ENCODE measurements at regions not wholly inside any gene's neighbourhood (a gene's known extent, or its start where the extent isn't known, plus 50 kb on each side); places are given as distances from the start of the nearest gene placed in this dataset.

- H3K27ac ChIP-seq: no peak overlapping the region
- H3K9me3 ChIP-seq (ENCODE audit: low read depth, low read length): no peaks in the 10 kb centered on the region
- H3K4me3 ChIP-seq: no peak overlapping the region
- DNase-seq (ENCODE audit: low read depth, low spot score): no peak
- H3K36me3 ChIP-seq (ENCODE audit: insufficient read depth, low read length): no peaks in the 10 kb centered on the region
- TF ChIP-seq FOXP2 (optimal IDR thresholded peaks at IDR 0.05; ENCODE audit: control extremely low read depth, extremely low read length, insufficient read depth): no peak
- H3K9ac ChIP-seq (ENCODE audit: insufficient read length): no peak overlapping the region
Measured at GRCh38 chr6:50276771-50277261, 227.1 kb upstream of the DEFB112 start.

- H3K36me3 ChIP-seq (ENCODE audit: insufficient read depth, low read length): no peaks in the 10 kb centered on the region
- no peaks in the 10 kb centered on the region for H3K9me3 ChIP-seq (ENCODE audit: low read depth, low read length)
- no peak overlapping the region for H3K9ac ChIP-seq (ENCODE audit: insufficient read length)
- H3K4me3 ChIP-seq: no peak overlapping the region
- no peak overlapping the region for H3K27ac ChIP-seq
- no peak for TF ChIP-seq FOXP2 (optimal IDR thresholded peaks at IDR 0.05; ENCODE audit: control extremely low read depth, extremely low read length, insufficient read depth)
- TF ChIP-seq POLR2AphosphoS5 (IDR thresholded peaks at IDR 0.05; ENCODE audit: borderline replicate concordance, low read depth, low read length): no peak
- no peak for TF ChIP-seq EZH2 (IDR thresholded peaks at IDR 0.05)
- DNase-seq (ENCODE audit: low read depth, low spot score): no peak
Measured at GRCh38 chr6:50277774-50278173, 228.0 kb upstream of the DEFB112 start.

- H3K27ac ChIP-seq: no peak overlapping the region
- no peak overlapping the region for H3K9ac ChIP-seq (ENCODE audit: insufficient read length)
- H3K36me3 ChIP-seq (ENCODE audit: insufficient read depth, low read length): no peaks in the 10 kb centered on the region
- H3K4me3 ChIP-seq: no peak overlapping the region
- no peak for DNase-seq (ENCODE audit: low read depth, low spot score)
- TF ChIP-seq POLR2AphosphoS5 (IDR thresholded peaks at IDR 0.05; ENCODE audit: borderline replicate concordance, low read depth, low read length): no peak
- TF ChIP-seq FOXP2 (optimal IDR thresholded peaks at IDR 0.05; ENCODE audit: control extremely low read depth, extremely low read length, insufficient read depth): no peak
- TF ChIP-seq EZH2 (IDR thresholded peaks at IDR 0.05): no peak
- H3K9me3 ChIP-seq (ENCODE audit: low read depth, low read length): no peaks in the 10 kb centered on the region
Measured at GRCh38 chr6:50278663-50279062, 228.9 kb upstream of the DEFB112 start.

- H3K4me3 ChIP-seq: no peak overlapping the region
- no peak overlapping the region for H3K27ac ChIP-seq
- no peaks in the 10 kb centered on the region for H3K9me3 ChIP-seq (ENCODE audit: low read depth, low read length)
- H3K9ac ChIP-seq (ENCODE audit: insufficient read length): no peak overlapping the region
- DNase-seq (ENCODE audit: low read depth, low spot score): no peak
- no peak for TF ChIP-seq POLR2AphosphoS5 (IDR thresholded peaks at IDR 0.05; ENCODE audit: borderline replicate concordance, low read depth, low read length)
- TF ChIP-seq FOXP2 (optimal IDR thresholded peaks at IDR 0.05; ENCODE audit: control extremely low read depth, extremely low read length, insufficient read depth): no peak
- TF ChIP-seq EZH2 (IDR thresholded peaks at IDR 0.05): no peak
- no peaks in the 10 kb centered on the region for H3K36me3 ChIP-seq (ENCODE audit: insufficient read depth, low read length)
Measured at GRCh38 chr6:50285735-50286134, 236.0 kb upstream of the DEFB112 start.

- no peak overlapping the region for H3K4me3 ChIP-seq
- TF ChIP-seq EZH2 (IDR thresholded peaks at IDR 0.05): no peak
- no peak for TF ChIP-seq POLR2AphosphoS5 (IDR thresholded peaks at IDR 0.05; ENCODE audit: borderline replicate concordance, low read depth, low read length)
- TF ChIP-seq FOXP2 (optimal IDR thresholded peaks at IDR 0.05; ENCODE audit: control extremely low read depth, extremely low read length, insufficient read depth): no peak
- no peaks in the 10 kb centered on the region for H3K9me3 ChIP-seq (ENCODE audit: low read depth, low read length)
- no peak overlapping the region for H3K27ac ChIP-seq
- H3K36me3 ChIP-seq (ENCODE audit: insufficient read depth, low read length): no peaks in the 10 kb centered on the region
- no peak for DNase-seq (ENCODE audit: low read depth, low spot score)
- no peak overlapping the region for H3K9ac ChIP-seq (ENCODE audit: insufficient read length)
Measured at GRCh38 chr6:50288241-50288640, 238.5 kb upstream of the DEFB112 start.

GRCh38 chr6:50288881-50289280, 239.2 kb upstream of the DEFB112 start:
- TF ChIP-seq FOXP2 (optimal IDR thresholded peaks at IDR 0.05; ENCODE audit: control extremely low read depth, extremely low read length, insufficient read depth): no peak
- TF ChIP-seq POLR2AphosphoS5 (IDR thresholded peaks at IDR 0.05; ENCODE audit: borderline replicate concordance, low read depth, low read length): no peak
- TF ChIP-seq EZH2 (IDR thresholded peaks at IDR 0.05): no peak
- no peak for DNase-seq (ENCODE audit: low read depth, low spot score)
- Histone ChIP-seq H3K27ac (no peak overlapping the region), H3K4me3 (peak overlapping the region; percentile 55), H3K9me3 (ENCODE audit: low read depth, low read length) (no peaks in the 10 kb centered on the region), H3K9ac (ENCODE audit: insufficient read length) (no peak overlapping the region), H3K36me3 (ENCODE audit: insufficient read depth, low read length) (no peaks in the 10 kb centered on the region)

GRCh38 chr6:50289366-50289765, 239.6 kb upstream of the DEFB112 start:
- no peaks in the 10 kb centered on the region for H3K9me3 ChIP-seq (ENCODE audit: low read depth, low read length)
- no peak for TF ChIP-seq FOXP2 (optimal IDR thresholded peaks at IDR 0.05; ENCODE audit: control extremely low read depth, extremely low read length, insufficient read depth)
- no peak for TF ChIP-seq EZH2 (IDR thresholded peaks at IDR 0.05)
- TF ChIP-seq POLR2AphosphoS5 (IDR thresholded peaks at IDR 0.05; ENCODE audit: borderline replicate concordance, low read depth, low read length): no peak
- H3K36me3 ChIP-seq (ENCODE audit: insufficient read depth, low read length): no peaks in the 10 kb centered on the region
- DNase-seq (ENCODE audit: low read depth, low spot score): no peak
- peak overlapping the region; percentile 55 for H3K4me3 ChIP-seq
- no peak overlapping the region for H3K27ac ChIP-seq
- H3K9ac ChIP-seq (ENCODE audit: insufficient read length): no peak overlapping the region

- no peak for DNase-seq (ENCODE audit: low read depth, low spot score)
- no peaks in the 10 kb centered on the region for H3K9me3 ChIP-seq (ENCODE audit: low read depth, low read length)
- H3K36me3 ChIP-seq (ENCODE audit: insufficient read depth, low read length): no peaks in the 10 kb centered on the region
- no peak overlapping the region for H3K9ac ChIP-seq (ENCODE audit: insufficient read length)
- no peak overlapping the region for H3K4me3 ChIP-seq
- TF ChIP-seq EZH2 (IDR thresholded peaks at IDR 0.05) (no peak), POLR2AphosphoS5 (IDR thresholded peaks at IDR 0.05; ENCODE audit: borderline replicate concordance, low read depth, low read length) (no peak), FOXP2 (optimal IDR thresholded peaks at IDR 0.05; ENCODE audit: control extremely low read depth, extremely low read length, insufficient read depth) (no peak)
- H3K27ac ChIP-seq: no peak overlapping the region
Measured at GRCh38 chr6:50301307-50301706, 251.6 kb upstream of the DEFB112 start.

- no peak overlapping the region for H3K27ac ChIP-seq
- no peak overlapping the region for H3K4me3 ChIP-seq
- no peak for TF ChIP-seq POLR2AphosphoS5 (IDR thresholded peaks at IDR 0.05; ENCODE audit: borderline replicate concordance, low read depth, low read length)
- no peak for TF ChIP-seq FOXP2 (optimal IDR thresholded peaks at IDR 0.05; ENCODE audit: control extremely low read depth, extremely low read length, insufficient read depth)
- TF ChIP-seq EZH2 (IDR thresholded peaks at IDR 0.05): no peak
- H3K9ac ChIP-seq (ENCODE audit: insufficient read length): no peak overlapping the region
- no peaks in the 10 kb centered on the region for H3K9me3 ChIP-seq (ENCODE audit: low read depth, low read length)
- DNase-seq (ENCODE audit: low read depth, low spot score): no peak
- no peaks in the 10 kb centered on the region for H3K36me3 ChIP-seq (ENCODE audit: insufficient read depth, low read length)
Measured at GRCh38 chr6:50305660-50306059, 255.9 kb upstream of the DEFB112 start.
